NCI-H128 (cell line): ENCODE measurements at regions not wholly inside any gene's neighbourhood (a gene's known extent, or its start where the extent isn't known, plus 50 kb on each side); places are given as distances from the start of the nearest gene placed in this dataset.
"Not testable (repeated sequence)": the region's sequence is repeated elsewhere in the genome, so short reads cannot be mapped to it uniquely, and the experiment has no call there.

Experiments used
- DNase-seq: peaks from one replicate; lab custom pipeline; 2025; ENCODE audit not compliant: unreplicated experiment; lab: John Stamatoyannopoulos, UW

DNA sequence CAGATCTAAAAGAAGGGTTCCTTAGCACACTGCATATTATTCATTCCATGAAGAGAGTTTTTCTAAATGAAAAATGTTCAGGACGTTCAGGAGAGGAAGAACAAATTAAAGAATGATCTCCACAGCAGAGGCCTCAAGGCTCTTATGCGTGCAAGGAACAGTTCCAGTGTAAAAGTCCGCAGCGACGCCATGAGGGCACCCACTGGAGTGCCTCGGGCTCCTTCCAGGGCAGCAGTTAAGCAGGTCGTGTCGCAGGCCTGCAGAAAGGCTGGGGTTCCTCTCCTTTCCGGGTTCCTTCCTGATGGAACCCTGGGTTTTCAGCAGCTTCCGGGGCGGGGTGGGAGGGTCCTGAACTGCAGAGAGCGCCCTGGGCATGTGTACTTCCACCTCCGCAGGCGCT is 87.1 kb upstream of the SELENOP start:
- no peak for DNase-seq

DNA sequence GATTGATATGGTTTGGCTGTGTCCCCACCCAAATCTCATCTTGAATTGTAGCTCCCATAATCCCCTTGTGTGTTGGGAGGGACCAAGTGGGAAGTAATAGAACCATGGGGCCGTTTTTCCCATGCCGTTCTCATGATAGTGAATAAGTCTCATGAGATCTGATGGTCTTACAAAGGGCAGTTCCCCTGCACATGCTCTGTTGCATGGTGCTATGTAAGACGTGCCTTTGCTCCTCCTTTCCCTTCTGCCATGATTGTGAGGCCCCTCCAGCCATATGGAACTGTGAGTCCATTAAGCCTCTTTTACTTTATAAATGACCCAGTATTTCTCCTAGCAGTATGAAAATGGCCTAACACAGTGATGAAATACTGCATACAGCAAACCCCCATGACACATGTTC is 84.8 kb upstream of the SELENOP start:
- DNase-seq, result no peak

DNA sequence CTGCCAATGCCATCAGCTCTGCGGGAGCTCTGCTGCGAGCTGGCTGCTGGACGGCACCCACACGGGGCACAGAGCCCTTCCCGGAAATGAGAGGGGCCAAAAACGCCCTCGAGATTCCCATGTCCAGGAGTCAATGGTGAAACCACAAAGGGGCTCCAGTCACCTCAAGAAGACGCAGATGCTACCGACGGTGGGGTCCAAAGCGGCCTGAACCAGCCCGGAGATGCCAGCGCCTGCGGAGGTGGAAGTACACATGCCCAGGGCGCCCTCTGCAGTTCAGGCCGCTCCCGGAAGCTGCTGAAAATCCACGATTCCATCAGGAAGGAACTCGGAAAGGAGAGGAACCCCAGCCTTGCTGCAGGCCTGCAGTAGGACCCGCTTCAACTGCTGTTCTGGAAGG is 82.4 kb upstream of the SELENOP start:
- DNase-seq, result no peak

DNA sequence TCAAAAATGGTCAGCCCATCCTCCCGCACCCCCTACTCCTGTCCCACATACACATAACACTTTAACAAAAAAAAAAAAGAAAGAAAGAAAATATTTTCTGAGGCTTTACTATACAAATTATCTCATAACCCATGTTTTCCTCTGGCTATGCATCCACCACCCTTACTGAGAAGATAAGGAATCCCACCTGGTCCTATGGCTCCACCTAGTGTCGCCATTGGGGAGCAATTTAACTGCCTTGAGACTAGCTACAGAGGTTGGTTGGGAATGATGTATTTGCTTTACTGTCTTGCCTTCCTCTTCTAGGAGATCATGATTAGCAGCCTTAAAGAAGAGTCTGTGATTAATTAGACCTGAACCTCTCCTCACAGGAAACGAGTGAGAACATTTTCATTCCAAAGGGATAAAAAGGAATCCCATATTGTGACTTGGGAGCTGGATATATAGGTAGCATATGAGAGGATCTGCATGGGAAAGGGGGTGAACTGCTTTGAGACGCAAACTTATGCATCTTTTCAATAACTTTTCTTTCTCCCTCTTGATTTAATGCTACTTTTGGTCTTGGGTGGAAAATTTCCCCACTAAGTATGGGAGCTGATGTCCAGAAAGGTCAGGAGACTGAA is 77.7 kb upstream of the SELENOP start:
- peak; percentile 82 for DNase-seq

DNA sequence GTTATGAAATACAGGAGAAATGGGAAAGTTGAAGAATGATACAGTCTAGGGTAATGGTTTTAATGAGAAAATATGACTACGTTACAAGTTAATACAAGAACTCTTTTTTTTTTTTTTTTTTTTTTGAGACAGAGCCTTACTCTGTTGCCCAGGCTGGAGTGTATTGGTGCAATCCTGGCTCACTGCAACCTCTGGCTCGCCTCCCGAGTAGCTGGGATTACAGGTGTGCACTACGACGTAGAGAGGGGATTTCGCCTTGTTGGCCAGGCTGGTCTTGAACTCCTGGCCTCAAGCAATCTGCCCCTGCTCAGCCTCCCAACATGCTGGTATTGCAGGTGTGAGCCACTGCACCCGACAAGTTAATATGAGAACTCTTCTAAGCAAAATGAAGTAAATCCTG is 77.1 kb upstream of the SELENOP start:
- no peak for DNase-seq

DNA sequence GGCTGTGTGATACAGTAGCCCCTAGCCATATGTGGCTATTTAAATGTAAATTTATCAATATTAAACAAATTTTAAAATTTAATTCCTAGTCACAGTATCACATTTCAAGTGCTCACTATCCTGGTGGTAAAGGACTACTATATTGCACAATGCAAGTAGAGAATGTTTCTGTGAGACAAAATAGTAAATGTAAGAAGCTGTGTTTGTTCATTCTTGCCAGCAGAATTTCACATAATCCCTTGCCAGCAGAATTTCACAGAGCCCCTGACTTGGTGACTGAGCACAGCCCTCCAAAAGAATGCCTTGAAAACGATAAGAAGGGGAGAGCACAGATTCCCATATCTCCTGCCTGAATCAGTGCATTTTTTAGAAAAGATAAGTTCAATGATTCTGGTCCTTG is 75.9 kb upstream of the SELENOP start:
- DNase-seq, result no peak

DNA sequence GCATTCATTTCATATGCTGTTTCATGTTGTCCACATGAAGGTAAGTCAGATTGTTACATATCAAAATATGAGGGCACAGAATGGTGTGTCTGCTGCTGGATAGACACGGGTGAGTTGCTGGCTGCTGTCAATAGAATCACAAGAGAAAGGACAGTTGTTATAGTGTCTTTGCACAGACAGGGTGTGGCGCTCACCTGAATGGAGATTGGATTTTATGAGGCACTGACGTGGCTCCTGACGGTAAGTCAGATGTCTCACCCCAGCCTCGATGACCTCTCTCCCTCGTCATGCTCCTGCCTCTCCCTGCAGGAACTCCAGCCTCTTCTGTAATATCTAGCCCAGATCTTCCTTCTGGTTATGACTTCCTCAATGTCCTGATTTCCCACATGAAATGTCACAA is 75.4 kb upstream of the SELENOP start:
- no peak for DNase-seq

DNA sequence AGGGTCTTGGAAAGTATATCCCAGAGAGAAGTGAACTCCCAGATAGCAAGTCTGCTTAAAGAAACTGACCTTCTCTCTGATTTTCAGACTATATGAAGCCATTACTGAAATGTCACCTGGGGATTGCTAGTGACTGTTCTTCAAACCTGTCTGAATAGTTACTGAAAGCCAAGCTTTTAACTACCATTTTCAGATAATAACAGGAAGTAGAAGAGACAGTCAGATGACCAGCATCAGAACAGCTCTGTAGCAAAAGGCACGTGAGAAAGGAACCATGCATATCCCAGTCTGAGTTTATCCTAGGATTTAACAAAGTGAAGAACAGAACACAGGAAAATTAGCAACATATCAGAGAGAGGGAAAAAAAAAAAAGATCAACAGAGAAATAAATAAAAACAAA is 74.9 kb upstream of the SELENOP start:
- DNase-seq, result no peak

DNA sequence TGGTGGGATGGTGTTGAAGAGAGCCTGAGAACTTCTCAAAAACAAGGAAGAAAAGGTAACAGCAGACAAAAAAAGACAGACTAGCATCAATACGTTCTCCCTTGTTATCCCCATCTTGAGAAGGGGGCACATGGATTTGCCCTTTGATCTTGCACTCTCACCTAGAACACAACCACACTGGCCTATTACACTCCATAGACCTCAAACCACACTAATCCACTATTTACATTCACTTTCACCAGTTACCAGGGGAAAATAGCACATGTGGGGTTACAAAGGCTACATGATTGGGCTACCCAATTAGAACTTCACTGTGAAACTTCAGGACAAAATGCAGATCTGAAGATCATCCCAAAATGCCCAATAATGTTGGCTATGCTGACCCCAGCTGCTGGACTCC is 72.6 kb upstream of the SELENOP start:
- no peak for DNase-seq

DNA sequence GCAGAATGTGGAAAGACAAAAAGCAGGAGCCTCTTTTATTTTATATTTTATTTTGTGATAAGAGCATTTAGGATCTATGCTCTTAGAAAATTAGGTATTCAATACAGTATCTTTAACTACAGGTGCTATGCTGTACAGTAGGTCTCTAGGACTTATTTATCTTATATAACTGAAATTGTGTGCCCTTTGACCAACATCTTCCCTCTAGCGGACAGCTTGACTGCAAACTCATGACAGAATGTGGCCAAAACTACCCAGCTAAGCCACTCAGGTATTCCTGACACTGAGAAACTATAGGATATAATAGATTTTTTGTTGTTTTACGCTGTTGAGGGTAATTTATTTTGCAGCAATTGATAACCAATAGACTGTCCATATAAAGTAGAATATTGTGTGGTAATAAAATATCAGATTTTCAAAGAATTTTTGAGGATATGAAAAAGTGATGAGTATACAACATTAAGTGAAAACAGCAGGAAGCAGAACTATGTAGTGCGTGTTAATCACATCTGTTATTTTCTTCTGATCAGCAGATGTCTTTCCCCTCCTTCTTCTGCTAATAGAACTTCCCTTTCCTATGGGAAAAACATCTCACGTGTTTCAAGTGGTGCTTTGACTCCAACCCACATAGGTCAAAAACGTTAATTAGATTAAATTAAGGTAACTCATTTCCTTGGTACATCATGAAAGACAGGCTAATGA is 69.9 kb upstream of the SELENOP start:
- no peak for DNase-seq

DNA sequence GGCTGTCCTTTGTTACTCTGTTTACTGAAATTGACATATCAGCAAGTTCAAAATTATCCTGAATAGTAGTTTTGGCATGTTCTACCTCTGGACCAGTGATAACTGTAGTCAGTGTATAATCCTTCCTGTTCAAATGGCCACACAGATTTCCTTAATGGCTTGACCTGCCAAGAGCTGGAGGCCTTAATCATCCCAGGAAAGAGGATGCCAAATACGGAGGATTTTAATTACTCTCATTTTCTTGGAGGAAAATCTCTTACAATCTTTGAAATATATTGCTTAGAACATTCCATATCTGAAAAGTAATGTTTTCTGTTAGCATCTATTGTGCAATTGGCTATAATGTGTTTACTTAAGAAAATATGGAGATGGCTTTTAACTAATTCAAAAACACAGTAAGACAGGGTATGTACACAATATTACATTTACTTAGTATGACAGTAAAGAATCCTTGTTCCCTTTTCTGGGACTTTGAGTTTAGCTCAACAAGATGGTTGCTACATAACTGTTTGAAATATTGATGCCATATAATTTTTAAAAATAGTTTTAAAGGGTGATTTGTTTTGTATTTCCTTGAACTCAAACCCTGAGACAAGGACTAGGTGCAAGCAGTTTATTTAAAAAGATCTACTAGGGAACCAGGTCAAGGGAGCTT is 68.9 kb upstream of the SELENOP start:
- DNase-seq, result no peak

DNA sequence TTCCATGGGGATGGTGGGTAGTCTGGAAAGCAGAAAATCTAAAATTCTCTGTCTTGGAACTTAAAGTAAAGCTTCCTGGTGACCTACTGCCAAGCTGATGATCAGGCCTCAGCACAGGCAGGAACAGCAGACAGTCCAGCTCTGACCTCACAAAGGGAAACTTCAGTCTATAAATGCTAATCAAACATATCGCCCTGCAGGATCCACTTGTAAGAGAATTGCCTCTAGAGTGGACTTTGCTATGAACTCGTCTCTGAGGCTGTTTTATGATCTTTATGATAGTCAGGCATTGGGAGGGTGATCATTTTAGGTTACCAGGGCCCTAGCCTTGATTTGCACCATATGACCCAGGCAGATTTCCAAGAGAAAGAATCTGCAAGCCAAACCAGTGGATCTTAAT is 67.6 kb upstream of the SELENOP start:
- no peak for DNase-seq

DNA sequence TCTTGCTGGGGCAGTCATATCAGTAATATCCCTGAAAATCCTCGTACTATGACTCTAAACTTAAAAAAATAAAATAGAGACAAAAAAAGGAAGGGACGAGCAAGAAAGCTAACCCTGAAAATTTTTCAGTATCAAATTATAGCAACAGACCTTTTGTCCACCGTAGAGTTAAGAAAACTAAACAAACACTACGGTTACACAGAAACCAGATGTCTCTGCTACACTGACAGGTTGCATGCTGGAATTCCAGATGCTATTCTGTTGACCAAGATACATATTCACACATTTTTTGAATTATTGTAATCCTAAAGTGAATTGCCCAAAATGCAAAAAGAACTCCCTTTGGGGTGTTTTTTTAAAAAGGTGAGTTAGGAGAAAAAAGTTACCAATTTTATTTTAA is 66.9 kb upstream of the SELENOP start:
- no peak for DNase-seq

DNA sequence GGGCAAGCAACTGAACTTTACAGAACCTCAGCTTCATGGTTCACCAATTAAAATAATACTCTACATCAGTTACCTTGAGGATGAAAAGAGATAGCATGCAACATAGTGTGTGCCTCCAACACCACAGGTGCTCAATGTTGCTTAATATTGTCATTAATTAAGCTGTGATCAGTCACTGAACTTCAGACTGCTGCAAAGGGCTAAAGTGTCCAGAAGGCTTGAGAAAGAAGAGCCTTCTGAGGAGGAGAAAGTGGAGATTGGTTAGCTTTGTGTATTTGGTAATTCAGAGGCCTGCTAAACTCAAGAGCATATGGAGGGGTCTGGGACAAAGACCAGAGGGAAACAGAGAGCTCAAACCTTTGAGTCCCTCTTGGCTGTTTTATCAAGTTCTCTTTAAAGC is 66.3 kb upstream of the SELENOP start:
- no peak for DNase-seq

DNA sequence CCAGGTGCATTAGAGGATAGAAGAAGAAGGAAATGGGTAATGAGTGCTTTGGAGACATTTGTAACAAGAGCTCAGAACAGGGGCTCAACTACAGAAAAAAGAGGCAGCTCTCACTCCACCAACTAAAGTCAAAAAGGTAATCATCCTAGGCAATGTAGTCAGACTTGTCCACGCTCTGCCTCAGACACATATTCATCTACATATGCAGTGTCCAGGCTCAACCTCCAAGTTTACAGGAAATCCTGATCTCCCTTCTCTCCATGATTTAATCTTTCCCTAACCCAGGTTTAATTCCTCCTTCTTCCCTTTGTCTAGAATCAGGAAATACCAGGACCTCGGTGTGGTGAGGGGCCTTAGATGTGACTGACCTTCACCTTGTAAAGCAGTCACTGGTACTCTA is 65.7 kb upstream of the SELENOP start:
- DNase-seq, result no peak

DNA sequence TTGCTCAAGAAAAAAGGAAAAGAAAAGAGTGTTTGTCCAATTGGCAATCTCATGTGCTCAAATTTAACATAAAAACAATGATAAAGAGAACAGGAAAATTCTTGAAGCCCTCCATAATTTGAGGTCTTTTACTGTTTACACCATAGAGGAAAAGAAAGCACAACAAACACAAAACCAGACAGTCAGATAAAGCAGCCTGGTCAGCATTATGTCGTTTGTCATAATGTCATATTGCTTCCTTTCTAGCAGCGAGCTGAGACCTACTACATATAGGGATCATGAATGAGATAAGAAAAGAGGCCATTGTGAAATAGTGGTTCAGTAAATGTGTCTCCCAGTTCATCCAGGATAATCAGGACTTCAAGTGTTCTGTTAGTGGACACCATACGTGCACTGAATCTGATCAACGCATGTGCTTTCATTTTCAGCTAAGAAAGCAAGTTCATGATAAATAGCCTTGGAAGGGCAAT is 64.7 kb upstream of the SELENOP start:
- no peak for DNase-seq

DNA sequence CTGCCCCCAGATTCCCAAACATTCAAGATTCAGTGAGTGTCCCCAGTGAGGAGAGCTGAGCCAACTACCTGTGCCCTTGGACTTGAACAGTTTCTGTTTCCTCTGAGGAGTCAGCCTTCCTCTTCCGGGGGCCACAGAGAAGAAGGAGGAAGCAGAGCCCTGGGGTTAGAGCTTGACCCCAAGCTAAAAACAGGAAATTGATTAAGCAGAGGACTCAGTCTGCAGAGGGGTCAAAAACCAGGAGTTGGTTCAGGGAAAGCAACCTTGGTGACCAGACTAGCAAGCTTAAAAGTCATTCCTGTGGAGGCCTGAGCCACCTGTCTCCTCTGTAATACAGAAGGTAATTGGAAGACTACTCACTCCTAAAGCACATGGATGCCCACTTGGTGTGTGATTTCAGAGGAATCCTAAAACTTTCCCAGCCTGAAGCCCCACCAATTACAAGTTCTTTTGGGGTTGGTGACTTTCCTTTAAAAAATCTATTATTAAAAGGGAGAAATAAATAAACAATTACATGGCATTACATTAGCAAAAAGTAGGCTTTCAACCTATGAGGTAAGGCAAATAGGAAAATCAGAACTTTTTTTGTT is 64.2 kb upstream of the SELENOP start:
- DNase-seq, result no peak

DNA sequence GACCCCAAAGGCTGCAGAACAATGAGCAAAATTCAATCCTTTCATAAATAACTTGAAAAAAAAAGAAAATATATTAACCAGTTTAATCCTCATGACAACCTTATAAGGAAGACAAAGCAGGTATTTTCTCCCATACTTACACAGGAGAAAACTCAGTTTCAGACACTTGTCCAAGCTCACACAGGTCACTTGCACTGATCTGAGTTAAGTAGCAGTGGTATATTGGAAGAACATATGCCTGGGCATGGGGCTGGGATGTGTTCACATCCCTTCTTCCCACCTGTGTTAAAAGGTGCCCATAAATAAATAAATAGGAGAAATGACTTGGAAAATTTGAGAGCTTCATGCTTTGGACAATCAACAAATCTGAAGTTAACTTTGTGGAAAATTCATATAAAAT is 63.5 kb upstream of the SELENOP start:
- DNase-seq, result no peak

DNA sequence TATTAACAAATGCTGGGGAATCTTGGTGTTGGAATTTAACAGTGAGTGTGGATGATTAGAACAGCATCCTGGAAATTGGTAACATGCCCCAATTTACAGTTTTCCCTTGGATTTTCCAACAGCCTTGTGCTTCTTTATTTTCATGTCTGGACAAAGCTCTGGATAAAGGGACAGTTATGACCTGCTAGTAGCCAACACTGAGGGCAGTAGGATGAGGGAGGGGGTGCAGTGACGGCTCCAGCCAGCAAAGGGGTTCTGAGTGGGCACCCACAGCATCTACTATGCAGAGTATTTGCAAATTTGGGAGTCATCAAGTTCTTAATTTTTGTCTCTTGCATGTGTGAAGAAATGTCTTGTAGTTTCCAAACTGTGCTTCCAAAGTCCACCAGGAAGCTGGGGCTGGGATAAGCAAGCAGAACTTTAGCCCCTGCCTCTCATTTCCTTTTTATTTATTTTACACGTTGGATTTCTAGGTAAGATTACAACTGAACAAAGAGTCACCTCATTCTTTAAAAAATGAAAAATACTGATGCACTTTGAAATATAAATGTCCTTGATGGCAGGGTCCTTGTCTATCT is 63.0 kb upstream of the SELENOP start:
- no peak for DNase-seq

DNA sequence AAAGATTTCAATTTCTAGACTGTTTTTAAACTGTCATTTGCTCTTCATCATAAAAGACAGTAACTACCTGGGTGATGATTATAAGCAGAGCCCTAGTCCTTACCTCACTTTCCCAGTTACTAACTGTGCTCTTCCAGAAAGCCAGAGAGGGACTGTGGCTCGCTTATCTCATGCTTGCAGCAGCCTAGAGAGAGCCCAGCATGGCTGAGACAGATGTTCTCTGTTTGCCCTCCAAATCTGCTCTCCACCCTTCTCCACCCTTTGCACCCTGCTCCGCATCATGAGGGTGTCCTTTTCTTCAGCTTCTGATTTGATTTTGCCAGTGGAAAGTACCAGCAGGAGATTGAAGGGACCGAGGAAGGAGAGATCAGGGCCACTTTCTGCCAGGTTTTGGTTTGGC is 61.2 kb upstream of the SELENOP start:
- no peak for DNase-seq

DNA sequence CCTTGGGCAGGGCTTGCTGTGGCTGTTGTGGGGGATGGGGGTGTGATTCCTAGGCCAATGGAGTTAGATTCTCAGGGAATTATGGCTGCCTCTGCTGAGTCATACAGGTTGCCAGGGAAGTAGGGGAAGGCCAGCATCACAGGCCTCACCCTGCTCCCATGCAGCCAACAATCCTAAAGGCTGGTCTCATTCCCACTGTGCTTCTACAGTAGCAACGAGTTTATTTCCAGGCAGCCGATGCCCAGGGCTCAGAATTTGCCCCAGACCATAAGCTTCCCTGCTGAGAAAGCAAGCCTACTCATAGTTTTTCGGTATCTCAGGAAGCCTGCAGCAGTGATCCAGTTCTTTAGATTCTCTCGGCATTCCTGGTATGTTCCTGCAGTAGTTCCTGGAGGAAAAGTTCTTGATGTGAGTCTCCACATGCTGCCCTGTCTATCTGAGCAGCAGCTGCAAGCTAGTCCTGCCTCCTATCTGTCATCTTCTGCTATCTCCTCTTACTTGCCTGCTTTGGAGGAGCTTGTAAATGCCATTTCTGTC is 59.3 kb upstream of the SELENOP start:
- no peak for DNase-seq

DNA sequence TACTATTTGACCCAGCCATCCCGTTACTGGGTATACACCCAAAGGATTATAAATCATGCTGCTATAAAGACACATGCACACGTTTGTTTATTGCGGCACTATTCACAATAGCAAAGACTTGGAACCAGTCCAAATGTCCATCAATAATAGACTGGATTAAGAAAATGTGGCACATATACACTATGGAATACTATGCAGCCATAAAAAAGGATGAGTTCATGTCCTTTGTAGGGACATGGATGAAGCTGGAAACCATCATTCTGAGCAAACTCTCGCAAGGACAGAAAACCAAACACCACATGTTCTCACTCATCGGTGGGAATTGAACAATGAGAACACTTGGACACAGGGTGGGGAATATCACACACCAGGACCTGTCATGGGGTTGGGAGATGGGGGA is 56.7 kb upstream of the SELENOP start:
- DNase-seq, result not testable (repeated sequence)
